ENCODE measurements at regions not wholly inside any gene's neighbourhood (a gene's known extent, or its start where the extent isn't known, plus 50 kb on each side); places are given as distances from the start of the nearest gene placed in this dataset.
"Not testable (repeated sequence)": the region's sequence is repeated elsewhere in the genome, so short reads cannot be mapped to it uniquely, and the experiment has no call there.

- DNase-seq = no peak
These were observed 76.8 kb upstream of the NANOS1 start for GRCh38 chr10:118952493-118953295.

DNA sequence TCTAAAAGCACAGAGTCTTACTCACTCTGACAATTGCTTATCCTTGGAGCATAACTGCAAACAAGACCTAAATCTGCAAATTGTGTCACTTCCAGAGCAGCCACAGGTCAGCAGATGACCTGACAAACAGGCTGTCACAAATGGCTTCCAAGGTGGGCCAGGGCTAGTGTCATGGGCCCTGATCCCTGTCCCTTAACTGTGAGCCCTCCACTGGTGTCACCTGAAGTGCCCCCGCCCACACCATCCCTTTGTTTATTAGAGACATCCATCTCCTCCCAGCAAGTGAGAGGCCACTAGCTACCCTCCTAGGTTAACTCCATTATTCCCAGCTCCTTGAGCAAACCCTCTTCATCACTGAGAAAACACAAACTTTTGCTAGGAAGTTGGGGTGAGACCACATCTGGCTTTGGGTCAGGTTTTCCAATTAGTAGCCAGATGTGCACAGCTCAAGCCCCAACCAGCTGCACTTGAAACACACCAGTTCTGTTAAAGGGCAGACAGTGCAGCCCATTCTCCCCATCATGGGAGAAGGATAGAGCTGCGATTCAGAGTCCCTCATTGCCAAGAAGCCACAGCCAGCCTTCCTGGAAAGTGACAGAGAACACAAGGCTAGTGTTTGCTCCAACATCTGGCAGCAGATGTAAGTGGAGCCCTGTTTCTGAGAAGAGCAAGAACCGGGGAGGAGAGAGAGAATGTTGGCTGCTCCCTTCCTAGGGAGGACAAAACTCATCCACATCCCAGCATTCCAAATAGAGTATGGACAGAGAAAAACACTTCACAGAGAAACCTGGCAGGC, 75.7 kb upstream of the NANOS1 start:
- DNase-seq = no peak

- no peak for DNase-seq
These were observed 74.0 kb upstream of the NANOS1 start for GRCh38 chr10:118955531-118955930.

DNA sequence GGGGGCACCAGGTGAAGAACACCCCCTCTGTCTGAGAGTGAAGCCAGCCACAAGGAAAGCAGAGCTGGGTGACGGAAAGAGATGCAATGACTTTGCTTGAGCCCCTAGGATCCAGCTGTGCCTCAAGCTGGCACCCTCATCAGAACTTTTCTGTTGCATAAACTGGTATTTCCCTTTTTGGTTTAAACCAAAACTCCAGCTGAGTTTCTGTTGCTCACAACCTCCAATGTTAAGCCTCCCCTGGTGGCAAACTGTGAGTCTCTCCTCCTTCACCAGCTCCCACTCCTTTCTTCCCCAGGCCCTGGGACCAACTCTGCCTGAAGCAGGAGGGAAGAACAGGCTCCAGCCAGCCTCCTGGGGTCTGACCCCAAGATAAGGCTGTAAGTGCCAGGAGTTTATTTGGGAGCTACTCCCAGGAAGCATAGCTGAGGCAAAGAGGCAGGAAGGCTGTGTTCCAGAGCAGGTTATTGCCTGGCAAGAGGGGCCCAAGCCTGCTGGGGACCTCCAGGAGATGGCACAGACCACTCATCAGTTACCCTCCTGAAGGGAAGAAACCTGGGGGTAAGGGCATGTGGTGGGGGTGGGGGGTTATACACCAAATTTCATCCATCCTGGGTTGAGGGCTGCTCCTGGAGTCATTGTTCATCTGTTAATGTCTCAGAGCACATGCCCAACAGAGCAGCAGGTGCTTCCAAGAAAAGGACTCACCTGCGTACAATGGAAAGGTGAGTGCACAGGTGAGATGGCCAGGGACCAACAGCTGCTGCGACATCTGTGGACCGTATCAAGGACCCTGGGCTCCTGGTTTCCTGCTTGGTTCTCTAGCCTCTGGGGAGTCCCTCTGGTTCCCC, 73.3 kb upstream of the NANOS1 start:
- DNase-seq = peak; percentile 82

DNA sequence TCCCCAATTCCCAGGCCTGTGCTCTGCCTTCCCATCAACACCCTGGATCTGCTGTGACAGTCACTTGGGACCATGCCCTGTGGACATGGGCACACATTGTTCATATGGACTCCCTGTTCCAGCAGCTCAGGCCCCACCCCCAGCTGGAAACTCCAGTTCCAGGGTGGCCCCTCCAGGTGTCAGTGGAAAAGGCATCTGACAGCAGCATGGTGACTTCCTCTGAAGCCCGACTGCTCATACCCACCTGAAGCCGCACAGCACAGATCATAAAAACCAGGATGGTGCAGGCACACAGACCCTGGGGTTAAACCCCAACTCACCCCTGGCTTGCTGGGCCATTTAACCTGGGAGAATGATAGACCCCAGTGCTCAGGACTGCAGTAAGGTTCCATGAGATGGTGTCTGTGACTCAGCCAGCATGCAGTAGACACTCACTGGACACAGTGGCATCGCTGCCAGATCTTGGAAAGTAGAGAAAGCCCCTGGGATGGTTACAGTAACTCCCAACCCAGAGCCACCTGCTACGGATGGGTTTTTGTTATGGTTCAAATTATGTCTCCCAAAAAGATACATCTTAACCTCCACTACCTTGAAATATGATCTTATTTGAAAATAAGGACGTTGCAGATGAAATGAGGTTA, 72.6 kb upstream of the NANOS1 start:
- no peak for DNase-seq

DNA sequence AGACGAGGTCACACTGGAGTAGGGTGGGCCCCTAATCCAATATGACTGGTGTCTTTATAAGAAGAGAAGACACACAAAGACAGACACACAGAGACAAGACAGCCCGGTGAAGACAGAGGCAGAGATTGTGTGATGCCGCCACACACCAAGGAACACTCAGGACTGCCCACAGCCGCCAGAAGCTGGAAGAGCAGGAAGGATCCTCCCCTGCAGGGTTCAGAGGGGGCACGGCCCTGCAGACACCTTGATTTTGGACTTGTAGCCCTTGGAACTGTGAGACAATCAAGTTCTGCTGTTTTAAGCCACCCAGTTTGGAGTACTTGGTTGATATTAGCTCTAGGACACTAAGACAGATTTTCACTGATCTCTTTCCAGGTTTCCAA, 72.1 kb upstream of the NANOS1 start:
- DNase-seq = no peak

GRCh38 chr10:118957966-118958365, 71.5 kb upstream of the NANOS1 start:
- no peak for DNase-seq

- DNase-seq = no peak
These were observed 71.0 kb upstream of the NANOS1 start for GRCh38 chr10:118958559-118958958.

- DNase-seq = peak; percentile 84
These were observed 70.3 kb upstream of the NANOS1 start for GRCh38 chr10:118958984-118959925.

DNA sequence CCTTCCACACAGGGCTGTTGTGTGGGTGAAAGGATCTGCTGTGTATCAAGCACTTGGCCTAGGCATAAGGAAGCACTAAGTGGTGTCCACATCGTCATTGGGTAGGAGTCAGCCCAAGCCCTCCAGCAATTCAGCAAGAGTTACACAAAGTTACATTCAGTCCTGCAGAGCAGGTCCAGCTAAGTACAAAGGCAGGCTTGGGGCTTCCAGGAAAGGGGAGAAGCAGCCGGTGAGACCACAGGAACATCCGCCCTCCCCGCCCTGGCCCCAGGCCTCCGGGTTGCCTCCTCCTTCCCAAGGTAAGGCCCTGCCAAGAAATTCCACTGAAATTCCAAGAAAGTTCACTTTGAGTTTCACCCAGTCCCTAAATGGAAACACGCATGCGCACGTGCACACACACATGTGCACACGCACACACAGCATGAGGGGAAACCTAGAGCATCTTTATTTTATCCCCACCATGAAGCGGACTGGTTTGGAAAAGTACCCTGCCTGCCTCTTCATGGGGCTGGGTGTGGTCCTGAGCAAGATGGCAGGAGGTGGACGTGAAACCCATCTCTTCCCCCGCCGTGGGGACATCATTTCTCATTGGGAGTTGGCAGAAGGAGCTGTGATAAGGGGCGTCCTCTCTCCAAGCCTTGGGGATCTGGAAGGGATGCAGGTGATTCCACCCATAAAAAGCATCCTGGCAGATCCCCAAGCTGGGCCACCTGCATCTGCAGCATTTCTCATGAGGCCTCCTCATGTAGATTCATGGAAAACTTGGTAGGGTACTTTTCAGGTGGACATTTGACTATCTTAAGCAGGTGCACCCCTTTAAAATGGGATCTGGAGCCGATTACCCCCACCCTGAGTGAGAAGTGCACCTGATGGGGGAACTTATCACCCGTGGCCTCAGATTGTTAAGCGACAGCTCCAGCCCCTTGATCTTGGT, 69.1 kb upstream of the NANOS1 start:
- DNase-seq = peak; percentile 27

GRCh38 chr10:118961436-118961835, 68.1 kb upstream of the NANOS1 start:
- no peak for DNase-seq

DNA sequence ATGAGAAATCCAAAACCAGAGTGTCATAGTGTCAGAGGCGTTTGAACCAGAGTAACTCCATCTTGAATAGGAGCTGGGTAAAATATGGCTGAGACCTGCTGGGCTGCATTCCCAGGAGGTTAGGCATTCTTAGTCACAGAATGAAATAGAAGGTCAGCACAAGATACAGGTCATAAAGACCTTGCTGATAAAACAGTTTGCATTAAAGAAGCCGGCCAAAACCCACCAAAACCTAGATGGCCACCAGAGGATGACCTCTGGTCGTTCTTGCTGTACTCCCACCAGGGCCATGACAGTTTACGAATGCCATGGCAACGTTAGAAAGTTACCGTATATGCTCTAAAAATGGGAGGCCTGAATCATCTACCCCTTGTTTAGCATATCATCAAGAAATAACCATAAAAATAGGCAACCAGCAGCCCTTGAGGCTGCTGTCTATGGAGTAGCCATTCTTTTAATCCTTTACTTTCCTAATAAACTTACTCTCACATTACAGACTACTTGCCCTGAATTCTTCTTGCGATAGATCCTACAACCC, 67.1 kb upstream of the NANOS1 start:
- DNase-seq = not testable (repeated sequence)

DNA sequence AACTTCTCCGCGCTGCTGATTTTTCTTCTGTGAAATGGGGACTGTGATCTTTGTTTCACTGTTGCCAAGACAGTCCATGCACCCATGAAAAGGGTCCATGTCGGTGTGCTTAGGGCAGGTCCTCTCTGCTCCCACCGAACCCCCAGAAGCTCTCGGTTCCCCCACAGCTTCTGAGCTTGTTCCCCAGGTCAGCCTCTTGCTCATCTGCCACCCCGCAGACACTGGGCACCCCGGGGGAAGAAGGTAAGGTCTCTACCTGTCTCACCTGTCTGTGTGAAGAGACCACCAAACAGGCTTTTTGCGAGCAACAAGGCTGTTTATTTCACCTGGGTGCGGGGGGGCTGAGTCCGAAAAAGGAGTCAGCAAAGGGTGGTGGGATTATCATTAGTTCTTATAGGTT, 66.2 kb upstream of the NANOS1 start:
- DNase-seq = no peak

DNA sequence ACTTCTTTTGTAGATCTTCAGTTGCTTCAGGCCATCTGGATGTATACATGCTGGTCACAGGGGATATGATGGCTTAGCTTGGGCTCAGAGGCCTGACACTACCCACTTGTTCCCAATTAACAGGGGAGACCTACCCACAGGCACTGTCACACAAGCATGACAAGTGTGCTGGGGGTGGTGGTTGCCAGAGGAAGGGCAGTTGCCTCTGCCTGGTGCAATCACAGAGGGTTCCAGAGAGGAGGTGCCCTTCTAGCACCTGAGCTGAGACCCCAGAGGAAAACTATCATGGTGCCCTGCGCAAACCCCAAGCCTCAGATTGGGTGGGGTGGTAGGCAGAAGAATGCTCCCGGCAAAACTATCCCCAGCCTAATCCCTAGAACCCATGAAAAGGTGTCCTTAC, 65.6 kb upstream of the NANOS1 start:
- peak; percentile 24 for DNase-seq

DNA sequence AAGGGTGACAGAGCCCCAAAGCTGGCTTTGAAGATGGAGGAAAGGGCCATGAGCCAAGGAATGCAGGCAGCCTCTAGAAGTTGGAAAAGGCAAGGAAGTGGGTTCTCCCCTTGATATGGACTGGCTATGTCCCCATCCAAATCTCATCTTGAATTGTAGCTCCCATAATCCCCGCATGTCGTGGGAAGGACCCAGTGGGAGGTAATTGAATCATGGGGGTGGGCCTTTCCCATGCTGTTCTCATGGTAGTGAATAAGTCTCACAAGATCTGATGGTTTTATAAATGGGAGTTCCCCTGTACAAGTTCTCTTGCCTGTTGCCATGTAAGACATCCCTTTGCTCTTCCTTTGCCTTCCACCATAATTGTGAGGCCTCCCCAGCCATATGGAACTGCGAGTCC, 65.0 kb upstream of the NANOS1 start:
- peak; percentile 35 for DNase-seq

DNA sequence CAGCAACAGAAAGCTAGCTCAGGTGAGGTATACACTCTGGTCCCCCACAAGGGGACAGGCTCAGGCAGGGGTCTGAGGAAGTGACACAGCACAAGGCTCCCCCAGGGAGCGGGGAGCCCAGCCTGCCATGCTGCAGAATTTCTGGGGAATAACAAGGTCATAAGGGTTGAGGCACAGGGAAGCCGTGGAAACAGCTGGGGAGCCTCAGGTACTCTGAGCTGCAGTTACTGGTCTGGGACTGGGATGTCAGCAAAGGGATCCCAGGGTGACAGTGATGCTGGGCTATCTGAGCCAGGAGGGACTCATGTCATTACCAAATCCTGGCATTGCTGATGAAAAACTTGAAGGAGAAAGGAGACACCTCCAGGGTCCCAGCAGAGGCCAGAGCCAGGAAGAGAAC, 64.4 kb upstream of the NANOS1 start:
- no peak for DNase-seq

- no peak for DNase-seq
These were observed 63.9 kb upstream of the NANOS1 start for GRCh38 chr10:118965645-118966044.

- peak; percentile 18 for DNase-seq
These were observed 63.3 kb upstream of the NANOS1 start for GRCh38 chr10:118966076-118966849.

DNA sequence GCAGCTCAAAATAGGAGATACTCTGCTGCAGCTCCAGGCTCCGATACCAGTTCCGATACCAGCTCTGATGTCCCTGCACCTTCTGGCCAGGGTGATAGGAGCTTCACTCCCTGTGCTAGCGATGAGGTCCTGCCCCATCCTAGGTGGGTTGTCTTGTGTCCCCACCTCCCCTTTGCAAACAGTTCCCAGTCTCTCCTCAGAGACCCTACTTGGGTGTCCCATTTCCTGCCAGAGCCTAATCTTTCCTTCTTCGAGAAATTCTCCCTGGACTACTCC, 62.7 kb upstream of the NANOS1 start:
- no peak for DNase-seq

DNA sequence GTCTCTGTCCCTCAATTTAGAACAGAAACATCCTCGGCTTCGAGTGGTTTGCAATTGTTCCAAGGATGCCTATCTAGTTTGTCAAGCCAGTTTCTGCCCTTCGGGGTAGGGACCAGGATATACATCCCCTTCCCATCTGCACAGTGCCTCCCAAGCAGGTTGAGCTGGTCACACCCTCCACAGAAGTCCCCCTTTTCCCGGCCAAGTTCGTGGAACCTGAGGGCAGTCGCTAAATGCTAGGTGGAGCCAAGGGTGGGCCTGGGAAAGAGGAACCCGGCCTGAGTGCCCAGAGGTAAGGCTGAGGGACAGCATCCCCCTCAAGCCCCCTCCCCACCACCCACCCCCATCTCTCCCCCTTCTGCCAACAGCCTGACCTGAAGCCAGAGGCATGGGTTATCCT, 62.4 kb upstream of the NANOS1 start:
- DNase-seq = no peak
